ENCODE measurements at regions not wholly inside any gene's neighbourhood (a gene's known extent, or its start where the extent isn't known, plus 50 kb on each side); places are given as distances from the start of the nearest gene placed in this dataset.

GRCh38 chr13:39970177-39970846 lies 314.9 kb downstream of the COG6 start:
- H3K4me1 ChIP-seq (ENCODE audit: insufficient read depth, insufficient read length) = no peaks in the 10 kb centered on the region
- H3K36me3 ChIP-seq (ENCODE audit: insufficient read depth, insufficient read length, low read length) = no peaks in the 10 kb centered on the region
- H3K9me3 ChIP-seq (ENCODE audit: insufficient read depth, low read length) = no peaks in the 10 kb centered on the region
- H3K27me3 ChIP-seq (ENCODE audit: insufficient read depth, insufficient read length) = no peaks in the 10 kb centered on the region
- no peak overlapping the region for H3K9ac ChIP-seq (ENCODE audit: insufficient read length, low read depth)
- H3K4me3 ChIP-seq (ENCODE audit: insufficient read length, low read depth) = no peak overlapping the region
- DNase-seq (ENCODE audit: low read depth, low spot score) = no peak
- no peak for TF ChIP-seq SUZ12 (IDR thresholded peaks at IDR 0.05; ENCODE audit: extremely low read depth, insufficient read depth, insufficient read length)
- TF ChIP-seq ZNF274 (IDR thresholded peaks at IDR 0.05; ENCODE audit: low read depth, low read length) = no peak
- no peak for TF ChIP-seq YY1 (IDR thresholded peaks at IDR 0.05; ENCODE audit: insufficient read depth, insufficient read length)

- DNase-seq (ENCODE audit: low read depth, low spot score) = no peak
- H3K9ac ChIP-seq (ENCODE audit: insufficient read length, low read depth) = no peak overlapping the region
- H3K4me3 ChIP-seq (ENCODE audit: insufficient read length, low read depth) = no peak overlapping the region
- no peaks in the 10 kb centered on the region for H3K36me3 ChIP-seq (ENCODE audit: insufficient read depth, insufficient read length, low read length)
- no peaks in the 10 kb centered on the region for H3K27me3 ChIP-seq (ENCODE audit: insufficient read depth, insufficient read length)
- no peak for TF ChIP-seq YY1 (IDR thresholded peaks at IDR 0.05; ENCODE audit: insufficient read depth, insufficient read length)
- TF ChIP-seq SUZ12 (IDR thresholded peaks at IDR 0.05; ENCODE audit: extremely low read depth, insufficient read depth, insufficient read length) = no peak
- no peak for TF ChIP-seq ZNF274 (IDR thresholded peaks at IDR 0.05; ENCODE audit: low read depth, low read length)
- no peaks in the 10 kb centered on the region for H3K9me3 ChIP-seq (ENCODE audit: insufficient read depth, low read length)
- H3K4me1 ChIP-seq (ENCODE audit: insufficient read depth, insufficient read length) = no peaks in the 10 kb centered on the region
Measured at GRCh38 chr13:39971526-39971925, 316.1 kb downstream of the COG6 start.

GRCh38 chr13:39976481-39976880 lies 321.0 kb downstream of the COG6 start:
- Histone ChIP-seq H3K4me3 (ENCODE audit: insufficient read length, low read depth) (no peak overlapping the region), H3K9me3 (ENCODE audit: insufficient read depth, low read length) (no peaks in the 10 kb centered on the region), H3K4me1 (ENCODE audit: insufficient read depth, insufficient read length) (no peaks in the 10 kb centered on the region), H3K27me3 (ENCODE audit: insufficient read depth, insufficient read length) (no peaks in the 10 kb centered on the region), H3K36me3 (ENCODE audit: insufficient read depth, insufficient read length, low read length) (no peaks in the 10 kb centered on the region), H3K9ac (ENCODE audit: insufficient read length, low read depth) (no peak overlapping the region)
- no peak for TF ChIP-seq SUZ12 (IDR thresholded peaks at IDR 0.05; ENCODE audit: extremely low read depth, insufficient read depth, insufficient read length)
- TF ChIP-seq YY1 (IDR thresholded peaks at IDR 0.05; ENCODE audit: insufficient read depth, insufficient read length) = no peak
- no peak for TF ChIP-seq ZNF274 (IDR thresholded peaks at IDR 0.05; ENCODE audit: low read depth, low read length)
- no peak for DNase-seq (ENCODE audit: low read depth, low spot score)

- Histone ChIP-seq H3K4me3 (ENCODE audit: insufficient read length, low read depth) (no peak overlapping the region), H3K36me3 (ENCODE audit: insufficient read depth, insufficient read length, low read length) (no peaks in the 10 kb centered on the region), H3K4me1 (ENCODE audit: insufficient read depth, insufficient read length) (no peaks in the 10 kb centered on the region), H3K9me3 (ENCODE audit: insufficient read depth, low read length) (no peaks in the 10 kb centered on the region), H3K9ac (ENCODE audit: insufficient read length, low read depth) (no peak overlapping the region), H3K27me3 (ENCODE audit: insufficient read depth, insufficient read length) (no peaks in the 10 kb centered on the region)
- DNase-seq (ENCODE audit: low read depth, low spot score) = no peak
- TF ChIP-seq SUZ12 (IDR thresholded peaks at IDR 0.05; ENCODE audit: extremely low read depth, insufficient read depth, insufficient read length) = no peak
Measured at GRCh38 chr13:39981056-39981455, 325.6 kb downstream of the COG6 start.

GRCh38 chr13:39982745-39983144 lies 327.3 kb downstream of the COG6 start:
- no peak for DNase-seq (ENCODE audit: low read depth, low spot score)
- no peaks in the 10 kb centered on the region for H3K36me3 ChIP-seq (ENCODE audit: insufficient read depth, insufficient read length, low read length)
- no peak overlapping the region for H3K4me3 ChIP-seq (ENCODE audit: insufficient read length, low read depth)
- H3K4me1 ChIP-seq (ENCODE audit: insufficient read depth, insufficient read length) = no peaks in the 10 kb centered on the region
- no peak for TF ChIP-seq YY1 (IDR thresholded peaks at IDR 0.05; ENCODE audit: insufficient read depth, insufficient read length)
- TF ChIP-seq ZNF274 (IDR thresholded peaks at IDR 0.05; ENCODE audit: low read depth, low read length) = no peak
- TF ChIP-seq SUZ12 (IDR thresholded peaks at IDR 0.05; ENCODE audit: extremely low read depth, insufficient read depth, insufficient read length) = no peak
- H3K9ac ChIP-seq (ENCODE audit: insufficient read length, low read depth) = no peak overlapping the region
- H3K27me3 ChIP-seq (ENCODE audit: insufficient read depth, insufficient read length) = no peaks in the 10 kb centered on the region
- no peaks in the 10 kb centered on the region for H3K9me3 ChIP-seq (ENCODE audit: insufficient read depth, low read length)

- Histone ChIP-seq H3K9ac (ENCODE audit: insufficient read length, low read depth) (no peak overlapping the region), H3K9me3 (ENCODE audit: insufficient read depth, low read length) (no peaks in the 10 kb centered on the region; the same call in 1 of the 2 replicates), H3K4me3 (ENCODE audit: insufficient read length, low read depth) (no peak overlapping the region), H3K4me1 (ENCODE audit: insufficient read depth, insufficient read length) (no peaks in the 10 kb centered on the region), H3K27me3 (ENCODE audit: insufficient read depth, insufficient read length) (no peaks in the 10 kb centered on the region), H3K36me3 (ENCODE audit: insufficient read depth, insufficient read length, low read length) (no peaks in the 10 kb centered on the region)
- TF ChIP-seq YY1 (IDR thresholded peaks at IDR 0.05; ENCODE audit: insufficient read depth, insufficient read length) (no peak), SUZ12 (IDR thresholded peaks at IDR 0.05; ENCODE audit: extremely low read depth, insufficient read depth, insufficient read length) (no peak), ZNF274 (IDR thresholded peaks at IDR 0.05; ENCODE audit: low read depth, low read length) (no peak)
- DNase-seq (ENCODE audit: low read depth, low spot score) = no peak
Measured at GRCh38 chr13:39985071-39985470, 329.6 kb downstream of the COG6 start.

- Histone ChIP-seq H3K9me3 (ENCODE audit: insufficient read depth, low read length) (no peaks in the 10 kb centered on the region; the same call in 1 of the 2 replicates), H3K4me3 (ENCODE audit: insufficient read length, low read depth) (no peak overlapping the region), H3K36me3 (ENCODE audit: insufficient read depth, insufficient read length, low read length) (no peaks in the 10 kb centered on the region), H3K4me1 (ENCODE audit: insufficient read depth, insufficient read length) (no peaks in the 10 kb centered on the region), H3K27me3 (ENCODE audit: insufficient read depth, insufficient read length) (no peaks in the 10 kb centered on the region), H3K9ac (ENCODE audit: insufficient read length, low read depth) (no peak overlapping the region)
- no peak for DNase-seq (ENCODE audit: low read depth, low spot score)
- TF ChIP-seq SUZ12 (IDR thresholded peaks at IDR 0.05; ENCODE audit: extremely low read depth, insufficient read depth, insufficient read length) (no peak), YY1 (IDR thresholded peaks at IDR 0.05; ENCODE audit: insufficient read depth, insufficient read length) (no peak), ZNF274 (IDR thresholded peaks at IDR 0.05; ENCODE audit: low read depth, low read length) (no peak)
Measured at GRCh38 chr13:39988351-39988750, 332.9 kb downstream of the COG6 start.
